GM18873 (cell line): ENCODE measurements at regions not wholly inside any gene's neighbourhood (a gene's known extent, or its start where the extent isn't known, plus 50 kb on each side); places are given as distances from the start of the nearest gene placed in this dataset.
A peak's percentile ranks its signal among the peaks of the same experiment; 100 is the strongest.

Experiments used
- ATAC-seq: cut with Tn5 transposase; IDR thresholded peaks from one replicate; pipeline ENCODE4 v1.9.1; 2021; ENCODE audit warnings: mild to moderate bottlenecking, moderate library complexity, moderate number of reproducible peaks; ENCODE audit not compliant: unreplicated experiment, low FRiP score

- no peak for ATAC-seq
Measured at GRCh38 chr4:152236519-152237056, 299.3 kb downstream of the FBXW7 start.

GRCh38 chr4:152235718-152236117 is 300.2 kb downstream of the FBXW7 start:
- no peak for ATAC-seq

- no peak for ATAC-seq
Measured at GRCh38 chr4:152234571-152234970, 301.3 kb downstream of the FBXW7 start.

GRCh38 chr4:152232271-152232670 is 303.6 kb downstream of the FBXW7 start:
- no peak for ATAC-seq

- no peak for ATAC-seq
Measured at GRCh38 chr4:152229782-152230289, 306.1 kb downstream of the FBXW7 start.

- ATAC-seq, result no peak
Measured at GRCh38 chr4:152225680-152226079, 310.2 kb downstream of the FBXW7 start.

GRCh38 chr4:152224721-152225420 is 311.0 kb downstream of the FBXW7 start:
- no peak for ATAC-seq

GRCh38 chr4:152224223-152224622 is 311.7 kb downstream of the FBXW7 start:
- no peak for ATAC-seq

GRCh38 chr4:152223600-152223999 is 312.3 kb downstream of the FBXW7 start:
- no peak for ATAC-seq

- no peak for ATAC-seq
Measured at GRCh38 chr4:152221816-152222516, 313.9 kb downstream of the FBXW7 start.

- no peak for ATAC-seq
Measured at GRCh38 chr4:152220201-152220666, 315.7 kb downstream of the FBXW7 start.

- ATAC-seq, result no peak
Measured at GRCh38 chr4:152218576-152218975, 317.3 kb downstream of the FBXW7 start.

GRCh38 chr4:152217896-152218295 is 318.0 kb downstream of the FBXW7 start:
- no peak for ATAC-seq

- ATAC-seq, result no peak
Measured at GRCh38 chr4:152211936-152212653, 323.8 kb downstream of the FBXW7 start.

- ATAC-seq, result peak; percentile 90
Measured at GRCh38 chr4:152209772-152210493, 326.0 kb downstream of the FBXW7 start.

- ATAC-seq, result no peak
Measured at GRCh38 chr4:152207378-152207720, 328.5 kb downstream of the FBXW7 start.

- no peak for ATAC-seq
Measured at GRCh38 chr4:152206646-152207377, 329.1 kb downstream of the FBXW7 start.

- no peak for ATAC-seq
Measured at GRCh38 chr4:152206185-152206584, 329.7 kb downstream of the FBXW7 start.

- no peak for ATAC-seq
Measured at GRCh38 chr4:152202415-152202814, 333.5 kb downstream of the FBXW7 start.
